ENCODE measurements at regions not wholly inside any gene's neighbourhood (a gene's known extent, or its start where the extent isn't known, plus 50 kb on each side); places are given as distances from the start of the nearest gene placed in this dataset.
A peak's percentile ranks its signal among the peaks of the same experiment; 100 is the strongest.

GRCh38 chr5:106656821-106657220, 1013.9 kb downstream of the EFNA5 start:
- H3K27ac ChIP-seq (ENCODE audit: low read depth in 2 of 2, low read length in 1 of 2): no peak overlapping the region
- no peaks in the 10 kb centered on the region for H3K79me2 ChIP-seq (ENCODE audit: insufficient read depth)
- 82% methylated on average over 2 of the region's 2 CpGs for WGBS (ENCODE audit: low lambda C conversion rate)
- ChIA-PET POLR2A (no interaction called here), CTCF (no interaction called here)
- no peak overlapping the region for H3K9ac ChIP-seq
- no peaks in the 10 kb centered on the region for H3K27me3 ChIP-seq (ENCODE audit: insufficient read depth)
- DNase-seq: no peak
- no peak overlapping the region for H3K4me2 ChIP-seq
- H3K9me3 ChIP-seq: peaks cover 9% of the 10 kb centered on the region; the same call in 1 of the 2 replicates
- H3K4me1 ChIP-seq (ENCODE audit: control insufficient read depth in 1 of 2, insufficient read depth in 2 of 2, low read depth in 1 of 2, low read length in 1 of 2): no peaks in the 10 kb centered on the region; a peak in 1 of 4 replicates
- H4K20me1 ChIP-seq (ENCODE audit: insufficient read depth): no peaks in the 10 kb centered on the region
- no peak overlapping the region for H3K4me3 ChIP-seq (ENCODE audit: low read depth in 2 of 2, low read length in 1 of 2)
- H2AFZ ChIP-seq (ENCODE audit: low read depth): no peak overlapping the region
- H3K9me2 ChIP-seq: no peaks in the 10 kb centered on the region
- TF ChIP-seq SIN3A (IDR thresholded peaks at IDR 0.05; ENCODE audit: borderline replicate concordance, low read depth, low read length): no peak
- no peak for TF ChIP-seq MXI1 (IDR thresholded peaks at IDR 0.05; ENCODE audit: low read depth, low read length)
- no peak for TF ChIP-seq RXRA (IDR thresholded peaks at IDR 0.05; ENCODE audit: borderline replicate concordance, low read depth)
- no peak for TF ChIP-seq FOXJ3 (CRISPR knock-in tag; IDR thresholded peaks at IDR 0.05)
- TF ChIP-seq SMC3 (IDR thresholded peaks at IDR 0.05; ENCODE audit: low read depth, low read length): no peak
- TF ChIP-seq CHD2 (IDR thresholded peaks at IDR 0.05; ENCODE audit: low read length, partially characterized antibody): no peak
- TF ChIP-seq POLR2AphosphoS5 (IDR thresholded peaks at IDR 0.05; ENCODE audit: low read depth, low read length): no peak
- no peak for TF ChIP-seq REST (IDR thresholded peaks at IDR 0.05; ENCODE audit: low read depth, low read length)
- no peak for TF ChIP-seq ELF1 (IDR thresholded peaks at IDR 0.05)
- no peaks in the 10 kb centered on the region for H3K36me3 ChIP-seq (replicated peaks in 1 of 2; ENCODE audit: control insufficient read depth in 1 of 2, insufficient read depth in 2 of 2, low read length in 1 of 2)
- no peaks in the 10 kb centered on the region for H3F3A ChIP-seq (replicated peaks; ENCODE audit: insufficient read depth)

- POLR2A ChIA-PET: no interaction called here
- no peak for DNase-seq
- H3K9me3 ChIP-seq: no peaks in the 10 kb centered on the region
- no peaks in the 10 kb centered on the region for H3K36me3 ChIP-seq (replicated peaks in 1 of 2; ENCODE audit: control insufficient read depth in 1 of 2, insufficient read depth in 2 of 2, low read length in 1 of 2)
- no peaks in the 10 kb centered on the region for H3F3A ChIP-seq (replicated peaks; ENCODE audit: insufficient read depth)
- no peak overlapping the region for H3K4me2 ChIP-seq
- no peak for TF ChIP-seq GABPA (IDR thresholded peaks at IDR 0.05; ENCODE audit: low read depth)
- no peak for TF ChIP-seq SIN3A (IDR thresholded peaks at IDR 0.05; ENCODE audit: borderline replicate concordance, low read depth, low read length)
- no peak for TF ChIP-seq RCOR1 (IDR thresholded peaks at IDR 0.05; ENCODE audit: low read length)
- TF ChIP-seq EZH2phosphoT487 (IDR thresholded peaks at IDR 0.05; ENCODE audit: borderline replicate concordance, low read depth): no peak
- no peak for TF ChIP-seq TEAD4 (IDR thresholded peaks at IDR 0.05; ENCODE audit: borderline replicate concordance, insufficient read depth)
- TF ChIP-seq MEF2A (IDR thresholded peaks at IDR 0.05; ENCODE audit: borderline replicate concordance, low read depth): no peak
- no peak for TF ChIP-seq FOXM1 (IDR thresholded peaks at IDR 0.05; ENCODE audit: low read depth)
- TF ChIP-seq RFX5 (IDR thresholded peaks at IDR 0.05; ENCODE audit: low read length): no peak
- no peak for TF ChIP-seq MAX (IDR thresholded peaks at IDR 0.05; ENCODE audit: low read depth)
- TF ChIP-seq MXI1 (IDR thresholded peaks at IDR 0.05; ENCODE audit: low read depth, low read length): no peak
- CTCF ChIA-PET: interaction anchor here (0.8 to 1.0 kb wide), 2 partner anchors 9 to 21 kb away, joined by 3 read pairs; no protein-coding TSS in a partner anchor
- H3K27me3 ChIP-seq (ENCODE audit: insufficient read depth): no peaks in the 10 kb centered on the region
- peak overlapping the region; percentile 53 for H2AFZ ChIP-seq (ENCODE audit: low read depth)
- H3K79me2 ChIP-seq (ENCODE audit: insufficient read depth): no peaks in the 10 kb centered on the region
- no peak overlapping the region for H3K27ac ChIP-seq (ENCODE audit: low read depth in 2 of 2, low read length in 1 of 2)
- H4K20me1 ChIP-seq (ENCODE audit: insufficient read depth): no peaks in the 10 kb centered on the region
- no peak overlapping the region for H3K9ac ChIP-seq
- peaks cover 0 to 7% of the 10 kb centered on the region in 2 experiments; a peak in 1 of 4 replicates for H3K4me1 ChIP-seq (ENCODE audit: control insufficient read depth in 1 of 2, insufficient read depth in 2 of 2, low read depth in 1 of 2, low read length in 1 of 2)
- no peak overlapping the region for H3K4me3 ChIP-seq (ENCODE audit: low read depth in 2 of 2, low read length in 1 of 2)
- no peaks in the 10 kb centered on the region for H3K9me2 ChIP-seq
These were observed 1021.7 kb downstream of the EFNA5 start for GRCh38 chr5:106649031-106649430.
